ENCODE measurements at regions not wholly inside any gene's neighbourhood (a gene's known extent, or its start where the extent isn't known, plus 50 kb on each side); places are given as distances from the start of the nearest gene placed in this dataset.

DNA sequence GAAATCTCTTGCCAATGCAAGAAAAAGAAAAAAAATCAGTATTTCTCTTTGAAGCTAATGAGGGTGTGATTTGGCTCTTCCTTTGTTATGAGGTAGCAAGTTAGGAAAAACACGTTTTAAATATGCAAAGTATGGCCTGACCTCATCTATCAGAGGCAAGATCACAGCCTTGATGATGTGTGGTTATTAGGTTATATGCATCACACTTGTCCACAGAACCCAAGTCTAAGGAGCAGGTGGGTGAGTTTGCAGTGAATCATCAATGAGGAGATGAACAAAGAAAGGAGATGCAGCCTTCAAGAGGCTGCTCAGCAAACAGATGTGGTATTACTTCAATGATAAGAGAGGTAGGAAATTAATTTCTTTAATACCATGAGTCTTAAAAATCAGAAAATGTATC is 594.8 kb upstream of the CDH5 start:
- ChIA-PET CTCF (no interaction called here), POLR2A (no interaction called here)
- ATAC-seq = no peak
- H3K4me3 Mint-ChIP-seq = peak overlapping the region; percentile 31
- TF ChIP-seq, protein P1, sequence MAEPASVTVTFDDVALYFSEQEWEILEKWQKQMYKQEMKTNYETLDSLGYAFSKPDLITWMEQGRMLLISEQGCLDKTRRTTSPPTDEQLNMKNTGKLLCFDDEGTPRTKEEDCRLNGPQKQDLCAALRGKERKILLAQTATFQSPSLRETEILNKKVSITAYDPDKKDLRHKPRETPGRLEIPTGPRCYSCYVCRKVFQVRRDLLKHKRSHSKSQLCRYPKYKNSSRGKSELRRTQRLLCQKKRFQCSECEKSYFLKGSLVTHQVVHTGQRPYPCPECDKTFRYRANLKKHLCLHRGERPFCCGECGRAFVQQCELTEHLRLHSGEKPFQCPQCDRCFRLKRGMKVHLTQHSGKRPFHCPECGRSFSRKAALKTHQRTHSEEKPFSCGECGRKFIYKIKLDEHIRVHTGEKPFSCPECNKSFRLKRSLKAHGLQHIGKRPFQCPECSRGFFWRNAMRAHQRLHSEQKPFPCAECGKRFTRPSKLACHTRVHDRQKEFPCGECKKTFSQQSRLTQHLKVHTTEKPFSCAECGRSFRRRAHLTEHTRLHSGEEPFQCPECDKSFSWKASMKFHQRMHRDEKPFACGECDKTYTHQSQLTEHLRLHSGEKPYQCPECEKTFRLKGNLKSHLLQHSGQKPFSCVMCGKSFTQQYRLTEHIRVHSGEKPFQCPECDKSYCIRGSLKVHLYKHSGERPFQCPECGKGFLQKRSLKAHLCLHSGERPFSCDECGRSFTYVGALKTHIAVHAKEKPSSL (CRISPR knock-in tag; conservative IDR thresholded peaks at IDR 0.05) = no peak
- no peak for TF ChIP-seq IRF2 (CRISPR knock-in tag; IDR thresholded peaks at IDR 0.05; ENCODE audit: borderline replicate concordance, low read depth)
- peaks cover 13% of the 10 kb centered on the region for H3K27me3 Mint-ChIP-seq (ENCODE audit: low read depth)
- peaks cover 47% of the 10 kb centered on the region for H3K36me3 Mint-ChIP-seq
- peaks cover 67% of the 10 kb centered on the region for H3K4me1 Mint-ChIP-seq
- peak overlapping the region; percentile 93 for H3K27ac Mint-ChIP-seq
- H3K9me3 Mint-ChIP-seq = peaks cover 47% of the 10 kb centered on the region
- DNase-seq (ENCODE audit: low spot score) = no peak

DNA sequence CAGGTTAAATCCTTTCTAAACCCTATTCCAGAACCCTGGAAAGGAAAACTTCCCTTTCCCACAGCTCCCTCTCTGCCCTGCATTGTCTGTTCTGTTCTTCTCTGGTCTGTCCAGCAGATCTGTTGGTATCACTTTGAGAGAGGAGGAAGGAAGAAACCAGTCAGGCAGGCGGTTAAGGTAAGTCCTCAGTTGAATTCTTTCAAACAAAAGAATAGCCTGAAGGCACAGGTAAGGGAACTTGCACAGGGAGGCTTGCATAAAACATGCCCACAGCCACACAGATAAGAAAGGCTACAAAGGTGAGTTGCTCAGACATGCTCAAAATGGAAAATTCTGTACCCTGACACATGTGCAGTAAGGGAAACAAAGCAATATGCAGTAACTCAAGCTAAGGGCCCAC is 595.7 kb upstream of the CDH5 start:
- ATAC-seq = no peak
- no peak for TF ChIP-seq ARID4B (CRISPR knock-in tag; IDR thresholded peaks at IDR 0.05; ENCODE audit: borderline replicate concordance)
- TF ChIP-seq NFYB (CRISPR knock-in tag; conservative IDR thresholded peaks at IDR 0.05; ENCODE audit: low read depth) = no peak
- TF ChIP-seq, protein P2, sequence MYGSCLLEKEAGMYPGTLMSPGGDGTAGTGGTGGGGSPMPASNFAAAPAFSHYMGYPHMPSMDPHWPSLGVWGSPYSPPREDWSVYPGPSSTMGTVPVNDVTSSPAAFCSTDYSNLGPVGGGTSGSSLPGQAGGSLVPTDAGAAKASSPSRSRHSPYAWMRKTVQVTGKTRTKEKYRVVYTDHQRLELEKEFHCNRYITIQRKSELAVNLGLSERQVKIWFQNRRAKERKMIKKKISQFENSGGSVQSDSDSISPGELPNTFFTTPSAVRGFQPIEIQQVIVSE (CRISPR knock-in tag; IDR thresholded peaks at IDR 0.05; ENCODE audit: borderline replicate concordance) = no peak
- TF ChIP-seq ETV6 (CRISPR knock-in tag; IDR thresholded peaks at IDR 0.05) = no peak
- no peak for TF ChIP-seq ZNF219 (CRISPR knock-in tag; IDR thresholded peaks at IDR 0.05; ENCODE audit: borderline replicate concordance)
- TF ChIP-seq ZNF121 (CRISPR knock-in tag; IDR thresholded peaks at IDR 0.05) = no peak
- TF ChIP-seq, protein P1 (CRISPR knock-in tag; conservative IDR thresholded peaks at IDR 0.05) = no peak
- TF ChIP-seq OVOL2 (CRISPR knock-in tag; IDR thresholded peaks at IDR 0.05; ENCODE audit: borderline replicate concordance) = no peak
- TF ChIP-seq FOXJ3 (CRISPR knock-in tag; IDR thresholded peaks at IDR 0.05; ENCODE audit: borderline replicate concordance) = no peak
- peaks cover 13% of the 10 kb centered on the region for H3K27me3 Mint-ChIP-seq (ENCODE audit: low read depth)
- peaks cover 38% of the 10 kb centered on the region for H3K9me3 Mint-ChIP-seq
- ChIA-PET POLR2A (no interaction called here), CTCF (no interaction called here)
- H3K4me3 Mint-ChIP-seq = no peak overlapping the region
- DNase-seq (ENCODE audit: low spot score) = no peak
- H3K27ac Mint-ChIP-seq = no peak overlapping the region
- peaks cover 64% of the 10 kb centered on the region for H3K4me1 Mint-ChIP-seq
- H3K36me3 Mint-ChIP-seq = peaks cover 38% of the 10 kb centered on the region

DNA sequence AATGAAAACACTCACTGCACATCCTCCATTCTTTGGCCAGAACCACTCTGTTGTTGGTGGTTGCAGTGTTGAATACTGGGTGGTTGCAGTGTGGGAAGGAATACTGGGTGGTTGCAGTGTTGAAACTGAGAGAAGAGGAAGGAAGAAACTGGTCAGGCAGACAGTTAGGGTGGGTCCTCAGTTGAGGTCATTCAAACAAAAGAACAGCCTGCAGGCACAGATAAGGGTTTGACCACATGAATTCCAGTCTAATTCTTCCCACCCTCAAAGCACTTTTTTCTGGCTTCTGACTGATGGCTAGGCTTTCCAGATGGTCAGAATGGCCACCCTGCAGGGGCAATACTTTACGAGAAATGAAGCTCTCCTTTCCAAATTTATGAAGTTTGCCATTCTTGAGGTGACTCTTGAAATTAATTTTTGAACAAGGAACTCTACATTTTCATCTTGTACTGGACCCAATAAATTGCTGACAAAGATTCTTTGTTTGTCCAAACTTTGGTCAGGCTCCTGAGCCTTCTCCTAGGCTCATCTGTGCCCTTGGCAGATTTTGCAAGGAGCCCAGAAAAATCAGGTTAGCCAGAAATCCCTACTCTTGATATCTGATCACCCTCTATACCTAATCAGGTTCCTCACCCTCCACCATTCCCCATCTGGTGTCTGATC is 596.6 kb upstream of the CDH5 start:
- no peak for DNase-seq (ENCODE audit: low spot score)
- CTCF ChIA-PET = no interaction called here
- peaks cover 35% of the 10 kb centered on the region for H3K36me3 Mint-ChIP-seq
- TF ChIP-seq IRF2 (CRISPR knock-in tag; IDR thresholded peaks at IDR 0.05; ENCODE audit: borderline replicate concordance, low read depth) (no peak), ATF2 (CRISPR knock-in tag; IDR thresholded peaks at IDR 0.05; ENCODE audit: borderline replicate concordance, low read depth) (no peak), TEAD1 (CRISPR knock-in tag; IDR thresholded peaks at IDR 0.05) (no peak), PRDM15 (CRISPR knock-in tag; IDR thresholded peaks at IDR 0.05) (no peak), MXD4 (CRISPR knock-in tag; IDR thresholded peaks at IDR 0.05; ENCODE audit: borderline replicate concordance) (no peak)

More for the DNA sequence above, 596.6 kb upstream of the CDH5 start:
- POLR2A ChIA-PET = no interaction called here
- Mint-ChIP-seq H3K4me3 (no peak overlapping the region), H3K27ac (no peak overlapping the region), H3K9me3 (peaks cover 36% of the 10 kb centered on the region), H3K27me3 (ENCODE audit: low read depth) (peaks cover 13% of the 10 kb centered on the region), H3K4me1 (peaks cover 57% of the 10 kb centered on the region)
- no peak for ATAC-seq

Data from WTC11 (cell line).